ENCODE measurements at regions not wholly inside any gene's neighbourhood (a gene's known extent, or its start where the extent isn't known, plus 50 kb on each side); places are given as distances from the start of the nearest gene placed in this dataset.

GRCh38 chr12:107360033-107360432 is 266.7 kb upstream of the CRY1 start:
- no peak for TF ChIP-seq CTCF (tag by site-specific recombination; IDR thresholded peaks at IDR 0.05)
- no peak for TF ChIP-seq ZNF174 (tag by site-specific recombination; IDR thresholded peaks at IDR 0.05)
- no peak for TF ChIP-seq ZNF112 (tag by site-specific recombination; IDR thresholded peaks at IDR 0.05)
- TF ChIP-seq ZNF76 (tag by site-specific recombination; IDR thresholded peaks at IDR 0.05; ENCODE audit: borderline replicate concordance, low read depth) = no peak
- TF ChIP-seq PBX3 (CRISPR knock-in tag; IDR thresholded peaks at IDR 0.05) = no peak
